ENCODE measurements at regions not wholly inside any gene's neighbourhood (a gene's known extent, or its start where the extent isn't known, plus 50 kb on each side); places are given as distances from the start of the nearest gene placed in this dataset.

DNA sequence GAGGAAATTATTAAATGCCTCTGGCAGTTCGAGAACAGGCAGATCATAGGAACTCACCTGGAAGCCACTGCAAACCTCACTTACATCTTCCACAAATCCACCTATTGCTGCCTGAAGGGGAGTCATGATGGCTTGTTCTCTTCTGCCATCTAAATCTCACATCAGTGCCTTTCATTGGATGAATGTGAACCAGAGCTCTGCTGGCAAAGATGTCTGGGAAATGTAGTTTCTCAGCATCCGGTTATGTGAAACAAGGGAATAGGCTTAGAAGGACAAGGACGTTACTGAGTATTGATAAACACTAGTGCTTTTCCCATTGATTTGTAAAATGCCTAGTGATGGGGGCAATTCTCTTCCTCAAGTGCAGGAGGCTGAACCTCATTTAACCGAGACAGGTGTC, 483.3 kb downstream of the ARHGEF28 start:
- no peak overlapping the region for H3K4me3 ChIP-seq (ENCODE audit: low read length)
- no peaks in the 10 kb centered on the region for H4K20me1 ChIP-seq (ENCODE audit: insufficient read depth)
- no peaks in the 10 kb centered on the region for H3K9me3 ChIP-seq (ENCODE audit: low read length)
- no peak overlapping the region for H3K9ac ChIP-seq (ENCODE audit: low read length)
- H3K27me3 ChIP-seq (ENCODE audit: insufficient read depth, low read depth, low read length) = no peaks in the 10 kb centered on the region
- no peaks in the 10 kb centered on the region for H3K36me3 ChIP-seq (ENCODE audit: insufficient read depth, low read length)
- H3K9me2 ChIP-seq (ENCODE audit: insufficient read depth, low read length) = no peaks in the 10 kb centered on the region
- H3K79me2 ChIP-seq (replicated peaks; ENCODE audit: insufficient read depth, low read length) = no peaks in the 10 kb centered on the region
- no peak for TF ChIP-seq TAF1 (IDR thresholded peaks at IDR 0.05; ENCODE audit: low read depth)
- TF ChIP-seq EP300 (conservative IDR thresholded peaks at IDR 0.05; ENCODE audit: poor library complexity, severe bottlenecking) = no peak
- TF ChIP-seq, protein P1, sequence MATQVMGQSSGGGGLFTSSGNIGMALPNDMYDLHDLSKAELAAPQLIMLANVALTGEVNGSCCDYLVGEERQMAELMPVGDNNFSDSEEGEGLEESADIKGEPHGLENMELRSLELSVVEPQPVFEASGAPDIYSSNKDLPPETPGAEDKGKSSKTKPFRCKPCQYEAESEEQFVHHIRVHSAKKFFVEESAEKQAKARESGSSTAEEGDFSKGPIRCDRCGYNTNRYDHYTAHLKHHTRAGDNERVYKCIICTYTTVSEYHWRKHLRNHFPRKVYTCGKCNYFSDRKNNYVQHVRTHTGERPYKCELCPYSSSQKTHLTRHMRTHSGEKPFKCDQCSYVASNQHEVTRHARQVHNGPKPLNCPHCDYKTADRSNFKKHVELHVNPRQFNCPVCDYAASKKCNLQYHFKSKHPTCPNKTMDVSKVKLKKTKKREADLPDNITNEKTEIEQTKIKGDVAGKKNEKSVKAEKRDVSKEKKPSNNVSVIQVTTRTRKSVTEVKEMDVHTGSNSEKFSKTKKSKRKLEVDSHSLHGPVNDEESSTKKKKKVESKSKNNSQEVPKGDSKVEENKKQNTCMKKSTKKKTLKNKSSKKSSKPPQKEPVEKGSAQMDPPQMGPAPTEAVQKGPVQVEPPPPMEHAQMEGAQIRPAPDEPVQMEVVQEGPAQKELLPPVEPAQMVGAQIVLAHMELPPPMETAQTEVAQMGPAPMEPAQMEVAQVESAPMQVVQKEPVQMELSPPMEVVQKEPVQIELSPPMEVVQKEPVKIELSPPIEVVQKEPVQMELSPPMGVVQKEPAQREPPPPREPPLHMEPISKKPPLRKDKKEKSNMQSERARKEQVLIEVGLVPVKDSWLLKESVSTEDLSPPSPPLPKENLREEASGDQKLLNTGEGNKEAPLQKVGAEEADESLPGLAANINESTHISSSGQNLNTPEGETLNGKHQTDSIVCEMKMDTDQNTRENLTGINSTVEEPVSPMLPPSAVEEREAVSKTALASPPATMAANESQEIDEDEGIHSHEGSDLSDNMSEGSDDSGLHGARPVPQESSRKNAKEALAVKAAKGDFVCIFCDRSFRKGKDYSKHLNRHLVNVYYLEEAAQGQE (IDR thresholded peaks at IDR 0.05; ENCODE audit: borderline replicate concordance) = no peak
- TF ChIP-seq MXI1 (conservative IDR thresholded peaks at IDR 0.05; ENCODE audit: poor library complexity, severe bottlenecking) = no peak
- TF ChIP-seq EZH2 (IDR thresholded peaks at IDR 0.05; ENCODE audit: borderline replicate concordance, insufficient read depth, low read length, poor library complexity, severe bottlenecking) = no peak
- no peak overlapping the region for H3K27ac ChIP-seq (ENCODE audit: low read length)
- H3K4me2 ChIP-seq (ENCODE audit: low read length) = no peak overlapping the region
- no peaks in the 10 kb centered on the region for H3F3A ChIP-seq (ENCODE audit: insufficient read depth, low read length, poor library complexity, severe bottlenecking)
- H2AFZ ChIP-seq (ENCODE audit: low read depth, low read length) = no peak overlapping the region

DNA sequence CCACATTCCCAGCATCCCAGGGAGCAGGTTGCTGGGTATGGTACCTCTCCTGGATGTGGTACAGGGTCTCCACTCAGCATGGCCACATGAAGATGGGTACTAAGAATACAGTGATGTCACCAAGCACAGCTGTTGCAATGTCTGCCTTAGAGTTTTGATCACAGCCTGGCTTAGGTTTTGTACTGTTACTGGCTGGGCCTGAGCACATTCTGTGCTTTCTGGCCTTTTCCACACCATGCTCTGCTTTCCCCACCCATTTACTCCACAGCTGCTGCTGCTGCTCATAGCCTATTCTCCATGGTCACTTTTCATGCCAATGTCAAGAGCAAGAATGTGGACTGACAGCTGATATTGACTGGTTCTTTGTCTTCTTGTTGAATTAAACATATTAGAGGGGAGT, 481.9 kb downstream of the ARHGEF28 start:
- TF ChIP-seq POLR2AphosphoS5 (IDR thresholded peaks at IDR 0.05) = no peak
- TF ChIP-seq SMC3 (conservative IDR thresholded peaks at IDR 0.05; ENCODE audit: poor library complexity) = no peak
- no peak for TF ChIP-seq RAD21 (conservative IDR thresholded peaks at IDR 0.05)
- TF ChIP-seq, protein P2, sequence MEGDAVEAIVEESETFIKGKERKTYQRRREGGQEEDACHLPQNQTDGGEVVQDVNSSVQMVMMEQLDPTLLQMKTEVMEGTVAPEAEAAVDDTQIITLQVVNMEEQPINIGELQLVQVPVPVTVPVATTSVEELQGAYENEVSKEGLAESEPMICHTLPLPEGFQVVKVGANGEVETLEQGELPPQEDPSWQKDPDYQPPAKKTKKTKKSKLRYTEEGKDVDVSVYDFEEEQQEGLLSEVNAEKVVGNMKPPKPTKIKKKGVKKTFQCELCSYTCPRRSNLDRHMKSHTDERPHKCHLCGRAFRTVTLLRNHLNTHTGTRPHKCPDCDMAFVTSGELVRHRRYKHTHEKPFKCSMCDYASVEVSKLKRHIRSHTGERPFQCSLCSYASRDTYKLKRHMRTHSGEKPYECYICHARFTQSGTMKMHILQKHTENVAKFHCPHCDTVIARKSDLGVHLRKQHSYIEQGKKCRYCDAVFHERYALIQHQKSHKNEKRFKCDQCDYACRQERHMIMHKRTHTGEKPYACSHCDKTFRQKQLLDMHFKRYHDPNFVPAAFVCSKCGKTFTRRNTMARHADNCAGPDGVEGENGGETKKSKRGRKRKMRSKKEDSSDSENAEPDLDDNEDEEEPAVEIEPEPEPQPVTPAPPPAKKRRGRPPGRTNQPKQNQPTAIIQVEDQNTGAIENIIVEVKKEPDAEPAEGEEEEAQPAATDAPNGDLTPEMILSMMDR (IDR thresholded peaks at IDR 0.05; ENCODE audit: poor library complexity, severe bottlenecking) = no peak
- no peak for TF ChIP-seq MXI1 (conservative IDR thresholded peaks at IDR 0.05; ENCODE audit: poor library complexity, severe bottlenecking)
- no peak for TF ChIP-seq EP300 (conservative IDR thresholded peaks at IDR 0.05; ENCODE audit: poor library complexity, severe bottlenecking)
- TF ChIP-seq TAF1 (IDR thresholded peaks at IDR 0.05; ENCODE audit: low read depth) = no peak
- no peak for TF ChIP-seq EZH2 (IDR thresholded peaks at IDR 0.05; ENCODE audit: borderline replicate concordance, insufficient read depth, low read length, poor library complexity, severe bottlenecking)
- TF ChIP-seq, protein P1 (IDR thresholded peaks at IDR 0.05; ENCODE audit: borderline replicate concordance) = no peak
- no peaks in the 10 kb centered on the region for H3K27me3 ChIP-seq (ENCODE audit: insufficient read depth, low read depth, low read length)
- H3K9me3 ChIP-seq (ENCODE audit: low read length) = no peaks in the 10 kb centered on the region
- no peaks in the 10 kb centered on the region for H3K36me3 ChIP-seq (ENCODE audit: insufficient read depth, low read length)
- H3K4me2 ChIP-seq (ENCODE audit: low read length) = no peak overlapping the region
- no peaks in the 10 kb centered on the region for H4K20me1 ChIP-seq (ENCODE audit: insufficient read depth)
- no peaks in the 10 kb centered on the region for H3K79me2 ChIP-seq (replicated peaks; ENCODE audit: insufficient read depth, low read length)
- no peaks in the 10 kb centered on the region for H3K9me2 ChIP-seq (ENCODE audit: insufficient read depth, low read length)
- H2AFZ ChIP-seq (ENCODE audit: low read depth, low read length) = no peak overlapping the region
- H3K27ac ChIP-seq (ENCODE audit: low read length) = no peak overlapping the region
- H3F3A ChIP-seq (ENCODE audit: insufficient read depth, low read length, poor library complexity, severe bottlenecking) = no peaks in the 10 kb centered on the region
- H3K4me3 ChIP-seq (ENCODE audit: low read length) = no peak overlapping the region
- no peak overlapping the region for H3K9ac ChIP-seq (ENCODE audit: low read length)
